Thyroid gland (tissue), 4 donors: ENCODE measurements at regions not wholly inside any gene's neighbourhood (a gene's known extent, or its start where the extent isn't known, plus 50 kb on each side); places are given as distances from the start of the nearest gene placed in this dataset.

ENCODE experiments used
- DNase-seq, 2 donors: peaks; one replicate each; pipeline ENCODE4 v3.0.0-alpha.2; 2019
- H3K27ac ChIP-seq, 3 donors: fragments of 200-600 bp; sonication (generic); 1 replicate in 2 of 3; 2 replicates in 1 of 3; pipeline ENCODE4 v1.5.1; 2016 to 2019; ENCODE audit warnings: mild to moderate bottlenecking in 1 of 3, moderate library complexity in 1 of 3
- H3K27me3 ChIP-seq: fragments of 200-600 bp; sonication (generic); one replicate; pipeline ENCODE4 v1.5.1; 2019
- H3K36me3 ChIP-seq, 2 donors: fragments of 200-600 bp; sonication (generic); one replicate each; pipeline ENCODE4 v1.5.1; 2016 to 2019
- H3K4me1 ChIP-seq, 2 donors: fragments of 200-600 bp; sonication (generic); one replicate each; pipeline ENCODE4 v1.5.1; 2017 to 2019
- H3K4me3 ChIP-seq, 3 donors: fragments of 200-600 bp; sonication (generic); replicated peaks in 1 of 3; 1 replicate in 2 of 3; 2 replicates in 1 of 3; pipeline ENCODE4 v1.5.1; 2016; ENCODE audit warnings: mild to moderate bottlenecking in 1 of 3
- H3K9me3 ChIP-seq: fragments of 200-600 bp; sonication (generic); one replicate; pipeline ENCODE4 v1.5.1; 2017
- POLR2A ChIP-seq, 2 donors: fragments of 450-650 bp; IDR thresholded peaks; one replicate each; pipeline ENCODE4 v1.6.1; 2017; ENCODE audit warnings: antibody characterized with exemption in 2 of 2, mild to moderate bottlenecking in 2 of 2, moderate library complexity in 1 of 2
- WGBS, 2 donors: methylation state at CpG; one replicate each; pipeline ENCODE4 v1.1.5; 2017; 5-methylcytosine and 5-hydroxymethylcytosine counted together
- intact Hi-C: fragments of 100-400 bp; cut with DNase I; formaldehyde crosslinking; loops from one replicate; pipeline ENCODE4 v1.15.1; 2023
- TF ChIP-seq, protein P1 (sequence below), 6 experiments: fragments of 200-600 bp in 3 of 6; fragments of 450-650 bp in 3 of 6; sonication (generic) in 3 of 6; IDR thresholded peaks; one replicate each; pipeline ENCODE4 v1.5.1; 2016 to 2019; ENCODE audit warnings: antibody characterized with exemption in 6 of 6, mild to moderate bottlenecking in 2 of 6, inconsistent platforms in 1 of 6, moderate library complexity in 1 of 6

DNA sequence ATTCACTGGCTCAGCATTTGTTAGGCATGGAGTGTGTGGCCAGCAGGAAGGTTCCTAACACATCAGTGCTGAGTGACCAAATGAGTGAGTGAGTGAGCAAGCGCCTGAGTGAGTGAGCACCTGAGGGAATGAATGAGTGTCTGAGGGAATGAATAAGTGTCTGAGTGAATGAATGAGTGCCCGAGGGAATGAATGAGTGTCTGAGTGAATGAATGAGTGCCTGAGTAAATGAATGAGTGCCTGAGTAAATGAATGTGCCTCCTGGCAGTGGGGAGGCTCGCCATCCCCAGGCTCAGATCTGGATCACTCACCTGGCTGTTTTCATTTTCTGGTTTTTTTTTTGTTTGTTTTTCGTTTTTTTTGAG, 52.1 kb upstream of the TCF20 start:
- no peaks in the 10 kb centered on the region for H3K36me3 ChIP-seq
- H3K27me3 ChIP-seq, result no peaks in the 10 kb centered on the region
- 70 to 78% methylated on average over 4 of the region's 4 CpGs for WGBS, 2 donors
- intact Hi-C loops, result no loop called here
- H3K4me3 ChIP-seq, result no peak overlapping the region
- no peak for DNase-seq
- no peaks in the 10 kb centered on the region for H3K9me3 ChIP-seq
- H3K27ac ChIP-seq, result no peak overlapping the region
- H3K4me1 ChIP-seq, result peaks cover 21 to 26% of the 10 kb centered on the region in 2 donors
- TF ChIP-seq POLR2A (IDR thresholded peaks at IDR 0.05), result no peak
- TF ChIP-seq, protein P1, sequence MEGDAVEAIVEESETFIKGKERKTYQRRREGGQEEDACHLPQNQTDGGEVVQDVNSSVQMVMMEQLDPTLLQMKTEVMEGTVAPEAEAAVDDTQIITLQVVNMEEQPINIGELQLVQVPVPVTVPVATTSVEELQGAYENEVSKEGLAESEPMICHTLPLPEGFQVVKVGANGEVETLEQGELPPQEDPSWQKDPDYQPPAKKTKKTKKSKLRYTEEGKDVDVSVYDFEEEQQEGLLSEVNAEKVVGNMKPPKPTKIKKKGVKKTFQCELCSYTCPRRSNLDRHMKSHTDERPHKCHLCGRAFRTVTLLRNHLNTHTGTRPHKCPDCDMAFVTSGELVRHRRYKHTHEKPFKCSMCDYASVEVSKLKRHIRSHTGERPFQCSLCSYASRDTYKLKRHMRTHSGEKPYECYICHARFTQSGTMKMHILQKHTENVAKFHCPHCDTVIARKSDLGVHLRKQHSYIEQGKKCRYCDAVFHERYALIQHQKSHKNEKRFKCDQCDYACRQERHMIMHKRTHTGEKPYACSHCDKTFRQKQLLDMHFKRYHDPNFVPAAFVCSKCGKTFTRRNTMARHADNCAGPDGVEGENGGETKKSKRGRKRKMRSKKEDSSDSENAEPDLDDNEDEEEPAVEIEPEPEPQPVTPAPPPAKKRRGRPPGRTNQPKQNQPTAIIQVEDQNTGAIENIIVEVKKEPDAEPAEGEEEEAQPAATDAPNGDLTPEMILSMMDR (IDR thresholded peaks at IDR 0.05), result no peak

DNA sequence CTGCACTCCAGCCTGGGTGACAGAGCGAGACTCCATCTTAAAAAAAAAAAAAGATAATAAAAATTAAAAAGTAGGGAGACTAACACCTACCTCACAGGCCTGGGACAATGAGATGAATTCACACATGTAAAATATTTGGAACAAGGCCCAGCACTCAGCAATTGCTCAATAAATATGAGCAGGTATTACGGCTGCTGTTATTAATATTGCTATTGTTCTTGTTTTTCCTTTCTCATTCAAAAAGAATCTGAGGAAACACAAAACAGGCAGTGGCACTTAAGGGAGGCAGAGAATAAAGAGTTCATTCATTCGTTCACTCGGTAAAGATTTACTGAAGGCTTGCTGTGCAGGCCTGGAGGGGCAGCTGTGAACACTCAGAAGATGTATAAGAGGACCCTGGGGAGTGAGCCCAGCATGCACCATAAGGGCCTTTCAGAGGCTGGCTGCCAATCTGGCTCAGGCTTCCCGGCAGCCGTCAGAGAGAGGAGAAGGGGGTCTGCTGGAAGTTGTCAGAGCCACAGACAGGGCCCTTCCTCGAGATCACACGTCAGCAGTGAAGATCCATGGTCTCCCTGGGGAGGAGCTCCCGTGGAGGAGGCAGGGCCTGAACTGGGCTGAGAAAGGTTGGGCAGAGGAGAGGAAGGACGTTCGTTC, 51.6 kb upstream of the TCF20 start:
- intact Hi-C loops, result no loop called here
- TF ChIP-seq, protein P1 (IDR thresholded peaks at IDR 0.05), result no peak
- WGBS, 2 donors, result 33 to 41% methylated on average over 11 of the region's 11 CpGs

DNA sequence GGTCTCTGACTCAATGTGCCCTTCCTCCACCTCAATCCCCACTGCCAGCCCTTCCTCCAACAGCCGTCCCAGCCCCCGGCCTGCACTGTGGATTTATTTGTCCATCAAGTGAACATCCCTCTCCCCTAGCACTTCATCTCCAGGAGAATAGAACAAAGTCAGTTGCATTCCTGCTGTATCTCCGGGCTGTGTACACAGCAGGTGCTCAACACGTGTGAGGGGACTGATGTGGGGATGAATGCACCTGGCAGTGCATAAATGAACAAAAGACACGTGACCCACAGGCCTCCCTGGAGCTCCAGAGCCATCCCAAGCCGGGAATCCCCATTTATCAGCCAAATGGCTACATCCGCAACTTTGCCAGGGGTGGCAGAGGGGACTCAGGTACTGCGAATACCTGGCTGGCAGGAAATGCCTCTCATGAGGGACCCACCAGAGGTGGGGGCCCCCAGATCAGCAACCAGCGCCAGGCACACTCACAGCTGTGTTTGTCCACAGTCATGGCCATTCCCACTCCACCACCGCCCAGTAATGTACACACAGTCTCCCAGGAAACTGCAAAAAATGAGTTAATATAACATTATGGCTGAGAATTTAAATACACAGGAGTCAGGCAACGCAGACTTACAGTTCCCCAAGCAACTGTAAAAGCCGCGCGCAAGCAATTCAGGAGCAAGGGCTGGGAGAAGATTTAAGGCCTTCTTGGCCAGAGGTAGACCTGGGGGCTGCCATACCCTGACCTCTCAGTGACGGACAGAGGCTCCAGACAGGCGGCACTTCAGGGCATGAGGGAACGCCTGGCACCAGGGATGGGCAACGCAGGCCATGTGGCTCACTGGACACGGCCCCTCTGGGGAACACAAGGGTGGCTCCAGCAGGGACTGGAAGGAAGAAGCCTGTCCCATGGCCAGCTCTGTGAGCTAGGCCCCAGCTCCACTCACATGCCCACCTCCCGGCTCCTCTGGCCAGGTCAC, 50.3 kb upstream of the TCF20 start:
- DNase-seq, result no peak
- 86 to 90% methylated on average over 19 of the region's 20 CpGs for WGBS, 2 donors
- Histone ChIP-seq H3K9me3 (no peaks in the 10 kb centered on the region), H3K4me1 (peaks cover 33 to 34% of the 10 kb centered on the region in 2 donors), H3K27me3 (no peaks in the 10 kb centered on the region), H3K36me3 (no peaks in the 10 kb centered on the region), H3K27ac (no peak overlapping the region), H3K4me3 (no peak overlapping the region)
- intact Hi-C loops, result no loop called here
- no peak for TF ChIP-seq POLR2A (IDR thresholded peaks at IDR 0.05)
- TF ChIP-seq, protein P1 (IDR thresholded peaks at IDR 0.05), result no peak

More for the DNA sequence above, 51.6 kb upstream of the TCF20 start:
- Histone ChIP-seq H3K36me3 (no peaks in the 10 kb centered on the region), H3K27ac (no peak overlapping the region), H3K9me3 (no peaks in the 10 kb centered on the region), H3K4me1 (peaks cover 26 to 30% of the 10 kb centered on the region in 2 donors), H3K4me3 (no peak overlapping the region), H3K27me3 (no peaks in the 10 kb centered on the region)
- no peak for DNase-seq
